WTC11 (cell line): ENCODE measurements at regions not wholly inside any gene's neighbourhood (a gene's known extent, or its start where the extent isn't known, plus 50 kb on each side); places are given as distances from the start of the nearest gene placed in this dataset.

Experiments
- ATAC-seq: fragments of 200-7000 bp; cut with Tn5 transposase; 2 replicates; pipeline ENCODE4 v1.10.0; 2021; ENCODE audit warnings: mild to moderate bottlenecking, moderate library complexity
- CTCF ChIA-PET: fragments of 300-600 bp; sonication (Branson Sonifier 250); formaldehyde crosslinking; loops from one replicate; lab custom pipeline; 2021; ENCODE audit warnings: antibody characterized with exemption; lab: Charles Lee
- POLR2A ChIA-PET: fragments of 350-600 bp; sonication (Branson Sonifier 250); formaldehyde crosslinking; loops from one replicate; lab custom pipeline; 2021; ENCODE audit warnings: antibody characterized with exemption; lab: Charles Lee
- DNase-seq: peaks from one replicate; pipeline ENCODE4 v3.0.0; 2021; ENCODE audit warnings: low spot score
- H3K27ac Mint-ChIP-seq: 2 replicates; pipeline ENCODE4 v1.8.0; 2021; ENCODE audit warnings: mixed read lengths
- H3K27me3 Mint-ChIP-seq: 2 replicates; pipeline ENCODE4 v1.8.0; 2021; ENCODE audit warnings: low read depth, mild to moderate bottlenecking, moderate library complexity, mixed read lengths
- H3K36me3 Mint-ChIP-seq: 2 replicates; pipeline ENCODE4 v1.8.0; 2021; ENCODE audit warnings: mixed read lengths
- H3K4me1 Mint-ChIP-seq: 2 replicates; pipeline ENCODE4 v1.8.0; 2022; ENCODE audit warnings: mixed read lengths
- H3K4me3 Mint-ChIP-seq: 2 replicates; pipeline ENCODE4 v1.8.0; 2021; ENCODE audit warnings: mild to moderate bottlenecking, moderate library complexity, mixed read lengths
- H3K9me3 Mint-ChIP-seq: 2 replicates; pipeline ENCODE4 v1.8.0; 2021; ENCODE audit warnings: mixed read lengths
- AR ChIP-seq: fragments of 250-450 bp; sonication (Bioruptor Pico); IDR thresholded peaks from 2 replicates; pipeline ENCODE4 v1.9.0; 2021; ENCODE audit warnings: mild to moderate bottlenecking
- CREM ChIP-seq: sonication (generic); formaldehyde crosslinking; IDR thresholded peaks from 2 replicates; pipeline ENCODE4 v1.8.1; 2022; ENCODE audit warnings: mild to moderate bottlenecking, missing genetic modification reagents, moderate library complexity
- FOXJ3 ChIP-seq: sonication (generic); formaldehyde crosslinking; IDR thresholded peaks from 2 replicates; pipeline ENCODE4 v1.9.0; 2021; ENCODE audit warnings: missing genetic modification reagents, mild to moderate bottlenecking, borderline replicate concordance
- GTF2I ChIP-seq: fragments of 250-450 bp; sonication (Bioruptor Pico); conservative IDR thresholded peaks from 2 replicates; pipeline ENCODE4 v1.4.0; 2021; ENCODE audit warnings: mild to moderate bottlenecking
- HMGA2 ChIP-seq: fragments of 250-450 bp; sonication (Bioruptor Pico); IDR thresholded peaks from 2 replicates; pipeline ENCODE4 v1.4.0; 2021; ENCODE audit warnings: mild to moderate bottlenecking, moderate library complexity
- PREB ChIP-seq: sonication (generic); formaldehyde crosslinking; IDR thresholded peaks from 2 replicates; pipeline ENCODE4 v1.8.1; 2022; ENCODE audit warnings: mild to moderate bottlenecking, missing genetic modification reagents, moderate library complexity, borderline replicate concordance
- SMAD3 ChIP-seq: sonication (generic); formaldehyde crosslinking; IDR thresholded peaks from 2 replicates; pipeline ENCODE4 v1.8.0; 2022; ENCODE audit warnings: missing genetic modification reagents, mild to moderate bottlenecking, borderline replicate concordance
- SP1 ChIP-seq: sonication (generic); formaldehyde crosslinking; conservative IDR thresholded peaks from 2 replicates; pipeline ENCODE4 v1.8.1; 2022; ENCODE audit warnings: missing genetic modification reagents
- ZBTB43 ChIP-seq: sonication (generic); formaldehyde crosslinking; IDR thresholded peaks from 2 replicates; pipeline ENCODE4 v1.8.1; 2023; ENCODE audit warnings: mild to moderate bottlenecking, missing genetic modification reagents
- ZNF396 ChIP-seq: fragments of 250-450 bp; sonication (Bioruptor Pico); IDR thresholded peaks from 2 replicates; pipeline ENCODE4 v1.8.0; 2021; ENCODE audit warnings: mild to moderate bottlenecking, moderate library complexity, borderline replicate concordance
- TF ChIP-seq, protein P1 (sequence below): sonication (generic); formaldehyde crosslinking; IDR thresholded peaks from 2 replicates; pipeline ENCODE4 v1.8.1; 2023; ENCODE audit warnings: mild to moderate bottlenecking, missing genetic modification reagents, moderate library complexity
- TF ChIP-seq, protein P2 (sequence below): sonication (generic); formaldehyde crosslinking; IDR thresholded peaks from 2 replicates; pipeline ENCODE4 v1.8.0; 2022; ENCODE audit warnings: mild to moderate bottlenecking, missing genetic modification reagents
- TF ChIP-seq, protein P3 (sequence below): sonication (generic); formaldehyde crosslinking; IDR thresholded peaks from 2 replicates; pipeline ENCODE4 v1.8.0; 2023; ENCODE audit warnings: mild to moderate bottlenecking, missing genetic modification reagents
- TF ChIP-seq, protein P4 (sequence below): sonication (generic); formaldehyde crosslinking; IDR thresholded peaks from 2 replicates; pipeline ENCODE4 v1.8.0; 2022; ENCODE audit warnings: mild to moderate bottlenecking, missing genetic modification reagents
- TF ChIP-seq, protein P5 (sequence below): sonication (generic); formaldehyde crosslinking; IDR thresholded peaks from 2 replicates; pipeline ENCODE4 v1.8.1; 2022; ENCODE audit warnings: low read depth, mild to moderate bottlenecking, moderate library complexity, missing genetic modification reagents, borderline replicate concordance

- TF ChIP-seq, protein P1, sequence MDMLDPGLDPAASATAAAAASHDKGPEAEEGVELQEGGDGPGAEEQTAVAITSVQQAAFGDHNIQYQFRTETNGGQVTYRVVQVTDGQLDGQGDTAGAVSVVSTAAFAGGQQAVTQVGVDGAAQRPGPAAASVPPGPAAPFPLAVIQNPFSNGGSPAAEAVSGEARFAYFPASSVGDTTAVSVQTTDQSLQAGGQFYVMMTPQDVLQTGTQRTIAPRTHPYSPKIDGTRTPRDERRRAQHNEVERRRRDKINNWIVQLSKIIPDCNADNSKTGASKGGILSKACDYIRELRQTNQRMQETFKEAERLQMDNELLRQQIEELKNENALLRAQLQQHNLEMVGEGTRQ (CRISPR knock-in tag): no peak
- TF ChIP-seq, protein P2, sequence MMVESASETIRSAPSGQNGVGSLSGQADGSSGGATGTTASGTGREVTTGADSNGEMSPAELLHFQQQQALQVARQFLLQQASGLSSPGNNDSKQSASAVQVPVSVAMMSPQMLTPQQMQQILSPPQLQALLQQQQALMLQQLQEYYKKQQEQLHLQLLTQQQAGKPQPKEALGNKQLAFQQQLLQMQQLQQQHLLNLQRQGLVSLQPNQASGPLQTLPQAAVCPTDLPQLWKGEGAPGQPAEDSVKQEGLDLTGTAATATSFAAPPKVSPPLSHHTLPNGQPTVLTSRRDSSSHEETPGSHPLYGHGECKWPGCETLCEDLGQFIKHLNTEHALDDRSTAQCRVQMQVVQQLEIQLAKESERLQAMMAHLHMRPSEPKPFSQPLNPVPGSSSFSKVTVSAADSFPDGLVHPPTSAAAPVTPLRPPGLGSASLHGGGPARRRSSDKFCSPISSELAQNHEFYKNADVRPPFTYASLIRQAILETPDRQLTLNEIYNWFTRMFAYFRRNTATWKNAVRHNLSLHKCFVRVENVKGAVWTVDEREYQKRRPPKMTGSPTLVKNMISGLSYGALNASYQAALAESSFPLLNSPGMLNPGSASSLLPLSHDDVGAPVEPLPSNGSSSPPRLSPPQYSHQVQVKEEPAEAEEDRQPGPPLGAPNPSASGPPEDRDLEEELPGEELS (CRISPR knock-in tag): no peak
- ATAC-seq: no peak
- no peaks in the 10 kb centered on the region; the same call in 1 of the 2 replicates for H3K27me3 Mint-ChIP-seq
- DNase-seq: no peak
- H3K4me3 Mint-ChIP-seq: no peak overlapping the region
- no peak overlapping the region for H3K27ac Mint-ChIP-seq
- ChIA-PET POLR2A (no interaction called here), CTCF (no interaction called here)
- H3K9me3 Mint-ChIP-seq: peaks cover 6% of the 10 kb centered on the region; the same call in 1 of the 2 replicates
- H3K36me3 Mint-ChIP-seq: no peaks in the 10 kb centered on the region
- peaks cover 8% of the 10 kb centered on the region for H3K4me1 Mint-ChIP-seq
Observed at GRCh38 chr15:100731267-100732152, 129.1 kb downstream of the ASB7 start.

GRCh38 chr15:100732211-100733055, 130.0 kb downstream of the ASB7 start:
- Mint-ChIP-seq H3K9me3 (peaks cover 6% of the 10 kb centered on the region; the same call in 1 of the 2 replicates), H3K4me1 (peaks cover 7% of the 10 kb centered on the region), H3K27ac (no peak overlapping the region), H3K27me3 (no peaks in the 10 kb centered on the region; the same call in 1 of the 2 replicates), H3K4me3 (no peak overlapping the region), H3K36me3 (no peaks in the 10 kb centered on the region)
- CTCF ChIA-PET: interaction anchor here (1.3 kb wide), 1 partner anchor 276 kb away, joined by 3 read pairs; no protein-coding TSS in a partner anchor
- POLR2A ChIA-PET: no interaction called here
- ATAC-seq (no peak), DNase-seq (no peak)
- TF ChIP-seq HMGA2 (CRISPR knock-in tag) (no peak), CREM (no peak), GTF2I (CRISPR knock-in tag) (no peak), PREB (no peak), ZNF396 (CRISPR knock-in tag) (no peak), SP1 (CRISPR knock-in tag) (no peak), SMAD3 (CRISPR knock-in tag) (no peak), FOXJ3 (CRISPR knock-in tag) (no peak), AR (CRISPR knock-in tag) (no peak), ZBTB43 (CRISPR knock-in tag) (no peak)
- TF ChIP-seq, protein P1 (CRISPR knock-in tag): no peak
- TF ChIP-seq, protein P3, sequence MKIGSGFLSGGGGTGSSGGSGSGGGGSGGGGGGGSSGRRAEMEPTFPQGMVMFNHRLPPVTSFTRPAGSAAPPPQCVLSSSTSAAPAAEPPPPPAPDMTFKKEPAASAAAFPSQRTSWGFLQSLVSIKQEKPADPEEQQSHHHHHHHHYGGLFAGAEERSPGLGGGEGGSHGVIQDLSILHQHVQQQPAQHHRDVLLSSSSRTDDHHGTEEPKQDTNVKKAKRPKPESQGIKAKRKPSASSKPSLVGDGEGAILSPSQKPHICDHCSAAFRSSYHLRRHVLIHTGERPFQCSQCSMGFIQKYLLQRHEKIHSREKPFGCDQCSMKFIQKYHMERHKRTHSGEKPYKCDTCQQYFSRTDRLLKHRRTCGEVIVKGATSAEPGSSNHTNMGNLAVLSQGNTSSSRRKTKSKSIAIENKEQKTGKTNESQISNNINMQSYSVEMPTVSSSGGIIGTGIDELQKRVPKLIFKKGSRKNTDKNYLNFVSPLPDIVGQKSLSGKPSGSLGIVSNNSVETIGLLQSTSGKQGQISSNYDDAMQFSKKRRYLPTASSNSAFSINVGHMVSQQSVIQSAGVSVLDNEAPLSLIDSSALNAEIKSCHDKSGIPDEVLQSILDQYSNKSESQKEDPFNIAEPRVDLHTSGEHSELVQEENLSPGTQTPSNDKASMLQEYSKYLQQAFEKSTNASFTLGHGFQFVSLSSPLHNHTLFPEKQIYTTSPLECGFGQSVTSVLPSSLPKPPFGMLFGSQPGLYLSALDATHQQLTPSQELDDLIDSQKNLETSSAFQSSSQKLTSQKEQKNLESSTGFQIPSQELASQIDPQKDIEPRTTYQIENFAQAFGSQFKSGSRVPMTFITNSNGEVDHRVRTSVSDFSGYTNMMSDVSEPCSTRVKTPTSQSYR (CRISPR knock-in tag): no peak
- TF ChIP-seq, protein P4, sequence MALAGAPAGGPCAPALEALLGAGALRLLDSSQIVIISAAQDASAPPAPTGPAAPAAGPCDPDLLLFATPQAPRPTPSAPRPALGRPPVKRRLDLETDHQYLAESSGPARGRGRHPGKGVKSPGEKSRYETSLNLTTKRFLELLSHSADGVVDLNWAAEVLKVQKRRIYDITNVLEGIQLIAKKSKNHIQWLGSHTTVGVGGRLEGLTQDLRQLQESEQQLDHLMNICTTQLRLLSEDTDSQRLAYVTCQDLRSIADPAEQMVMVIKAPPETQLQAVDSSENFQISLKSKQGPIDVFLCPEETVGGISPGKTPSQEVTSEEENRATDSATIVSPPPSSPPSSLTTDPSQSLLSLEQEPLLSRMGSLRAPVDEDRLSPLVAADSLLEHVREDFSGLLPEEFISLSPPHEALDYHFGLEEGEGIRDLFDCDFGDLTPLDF (CRISPR knock-in tag): no peak
- TF ChIP-seq, protein P5, sequence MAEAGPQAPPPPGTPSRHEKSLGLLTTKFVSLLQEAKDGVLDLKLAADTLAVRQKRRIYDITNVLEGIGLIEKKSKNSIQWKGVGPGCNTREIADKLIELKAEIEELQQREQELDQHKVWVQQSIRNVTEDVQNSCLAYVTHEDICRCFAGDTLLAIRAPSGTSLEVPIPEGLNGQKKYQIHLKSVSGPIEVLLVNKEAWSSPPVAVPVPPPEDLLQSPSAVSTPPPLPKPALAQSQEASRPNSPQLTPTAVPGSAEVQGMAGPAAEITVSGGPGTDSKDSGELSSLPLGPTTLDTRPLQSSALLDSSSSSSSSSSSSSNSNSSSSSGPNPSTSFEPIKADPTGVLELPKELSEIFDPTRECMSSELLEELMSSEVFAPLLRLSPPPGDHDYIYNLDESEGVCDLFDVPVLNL (CRISPR knock-in tag): no peak
